Tibial artery (tissue), 4 donors: ENCODE measurements at regions not wholly inside any gene's neighbourhood (a gene's known extent, or its start where the extent isn't known, plus 50 kb on each side); places are given as distances from the start of the nearest gene placed in this dataset.

Source experiments
- DNase-seq, 2 donors: peaks; one replicate each; pipeline ENCODE4 v3.0.0-alpha.2; 2019
- H3K27ac ChIP-seq, 2 donors: fragments of 200-600 bp; sonication (generic) in 1 of 2; 1 replicate in 1 of 2; 2 replicates in 1 of 2; pipeline ENCODE4 v1.5.1; 2018 to 2019; ENCODE audit warnings: mild to moderate bottlenecking in 1 of 2
- H3K27me3 ChIP-seq, 2 donors: fragments of 200-600 bp; sonication (generic) in 1 of 2; one replicate each; pipeline versions ENCODE4 v1.5.1 to v1.6.0; 2016 to 2019
- H3K36me3 ChIP-seq, 3 donors: fragments of 200-600 bp; sonication (generic) in 2 of 3; one replicate each; pipeline ENCODE4 v1.5.1; 2016 to 2019; ENCODE audit warnings: mild to moderate bottlenecking in 2 of 3
- H3K4me1 ChIP-seq, 4 donors: fragments of 200-600 bp; sonication (generic) in 2 of 4; 1 replicate in 3 of 4; 2 replicates in 1 of 4; pipeline ENCODE4 v1.5.1; 2016 to 2019
- H3K4me3 ChIP-seq, 2 donors: fragments of 200-600 bp; sonication (generic) in 1 of 2; 1 replicate in 1 of 2; 2 replicates in 1 of 2; pipeline ENCODE4 v1.5.1; 2018 to 2019; ENCODE audit warnings: mild to moderate bottlenecking in 2 of 2
- H3K9me3 ChIP-seq, 3 donors: fragments of 200-600 bp; sonication (generic) in 1 of 3; one replicate each; pipeline ENCODE4 v1.5.1; 2016 to 2019
- CTCF ChIP-seq, 2 experiments: fragments of 200-600 bp in 1 of 2; fragments of 450-650 bp in 1 of 2; IDR thresholded peaks; one replicate each; pipeline ENCODE4 v1.5.1; 2017 to 2019; ENCODE audit warnings: antibody characterized with exemption in 2 of 2, mild to moderate bottlenecking in 1 of 2, moderate library complexity in 1 of 2
- intact Hi-C: fragments of 100-400 bp; cut with DNase I; formaldehyde crosslinking; loops from one replicate; pipeline ENCODE4 v1.15.0; 2023; ENCODE audit warnings: low total_unique reads

- H3K27ac ChIP-seq = peak overlapping the region; percentile 79 to 92
- H3K36me3 ChIP-seq = no peaks in the 10 kb centered on the region
- H3K4me1 ChIP-seq = peaks cover 0 to 91% (median 80%) of the 10 kb centered on the region in 4 donors
- TF ChIP-seq CTCF (IDR thresholded peaks at IDR 0.05) = no peak
- H3K9me3 ChIP-seq = no peaks in the 10 kb centered on the region
- intact Hi-C loops = loop anchor here (5.0 kb wide), 2 partner anchors 89 to 116 kb away; partner anchors contain the start of gene CEBPB
- no peak overlapping the region for H3K4me3 ChIP-seq
- peak; percentile 96 to 98 for DNase-seq
- H3K27me3 ChIP-seq = no peaks in the 10 kb centered on the region
Measured at GRCh38 chr20:50308513-50309279, 118.1 kb downstream of the CEBPB start.

DNA sequence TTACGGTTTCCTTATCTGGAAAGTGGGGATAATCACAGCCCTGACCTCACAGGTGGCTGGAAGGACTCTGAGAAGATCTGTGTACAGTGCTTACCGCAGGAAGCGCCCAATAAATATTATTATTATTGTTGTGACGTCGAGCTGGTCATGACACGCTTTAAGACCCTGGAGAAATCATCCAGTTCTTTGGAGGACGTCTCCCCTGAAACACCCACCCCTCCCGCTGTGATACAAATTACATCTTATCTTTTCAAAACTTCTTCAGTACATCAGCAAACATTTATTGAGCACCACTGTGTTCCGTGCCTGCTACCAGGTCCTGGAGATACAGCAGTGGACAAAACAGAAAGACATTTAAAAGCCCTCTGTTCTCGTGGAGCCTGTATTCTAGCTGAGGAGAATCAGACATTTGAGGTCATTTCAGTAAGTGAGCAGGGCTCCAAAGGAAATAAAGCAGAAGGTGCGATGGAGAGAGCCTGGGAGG is 118.7 kb downstream of the CEBPB start:
- TF ChIP-seq CTCF (IDR thresholded peaks at IDR 0.05) = no peak
- Histone ChIP-seq H3K4me3 (no peak overlapping the region), H3K4me1 (peaks cover 0 to 88% (median 75%) of the 10 kb centered on the region in 4 donors), H3K9me3 (no peaks in the 10 kb centered on the region), H3K27ac (peak overlapping the region; percentile 79 to 92), H3K27me3 (no peaks in the 10 kb centered on the region), H3K36me3 (no peaks in the 10 kb centered on the region)
- DNase-seq = no peak
- intact Hi-C loops = loop anchor here (5.0 kb wide), 2 partner anchors 88 to 117 kb away; partner anchors contain the start of gene CEBPB

DNA sequence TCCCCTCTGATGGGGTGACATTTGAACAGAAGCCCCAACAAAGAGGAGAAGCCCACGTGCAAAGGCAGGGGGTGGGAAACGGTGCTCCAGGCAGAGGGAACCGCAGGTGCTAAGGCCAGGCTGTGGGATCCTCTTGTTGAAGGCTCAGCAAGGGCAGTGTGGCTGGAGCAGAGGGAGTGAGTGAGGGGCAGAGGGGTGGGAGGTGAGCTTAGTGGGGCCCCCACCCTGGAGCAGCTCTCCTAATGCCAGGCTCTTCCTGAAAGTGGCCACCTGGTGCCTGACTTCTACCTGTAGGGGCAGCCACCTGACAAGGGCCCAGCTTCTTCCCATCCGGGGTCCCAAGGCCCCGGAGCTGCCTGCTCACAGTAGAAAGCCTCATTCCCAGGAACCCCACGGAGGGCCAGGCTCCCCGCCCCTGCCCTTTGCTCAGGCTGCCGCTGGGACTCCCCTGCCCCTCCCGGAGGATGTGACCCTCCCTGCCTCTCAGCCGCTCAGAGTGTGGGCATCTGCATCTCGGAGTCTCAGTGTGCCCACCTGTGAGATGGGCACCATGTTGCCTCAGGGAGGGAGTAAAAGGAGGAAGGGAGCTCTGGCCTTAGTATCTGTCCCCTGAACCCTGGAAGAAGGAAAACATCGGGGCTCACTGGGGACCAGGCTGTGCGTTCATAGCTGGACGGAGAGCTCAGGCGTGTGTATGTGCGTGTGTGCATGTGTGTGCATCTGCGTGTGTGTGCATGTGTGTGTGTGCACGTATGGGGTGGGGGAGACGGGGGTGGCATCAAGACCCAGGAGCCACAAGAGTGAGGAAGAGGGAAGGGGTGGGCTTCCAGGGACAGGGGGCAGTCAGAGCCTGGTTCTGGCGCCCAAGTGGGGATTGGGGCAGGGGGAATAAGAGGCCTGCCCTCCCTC is 119.4 kb downstream of the CEBPB start:
- H3K27me3 ChIP-seq = no peaks in the 10 kb centered on the region
- no peaks in the 10 kb centered on the region for H3K9me3 ChIP-seq
- no peak overlapping the region for H3K4me3 ChIP-seq
- intact Hi-C loops = loop anchor here (5.0 kb wide), 2 partner anchors 87 to 118 kb away; partner anchors contain the start of gene CEBPB
- DNase-seq = no peak
- H3K4me1 ChIP-seq = peaks cover 0 to 81% (median 68%) of the 10 kb centered on the region in 4 donors
- peak overlapping the region; percentile 79 to 92 for H3K27ac ChIP-seq
- H3K36me3 ChIP-seq = no peaks in the 10 kb centered on the region
- no peak for TF ChIP-seq CTCF (IDR thresholded peaks at IDR 0.05)

DNA sequence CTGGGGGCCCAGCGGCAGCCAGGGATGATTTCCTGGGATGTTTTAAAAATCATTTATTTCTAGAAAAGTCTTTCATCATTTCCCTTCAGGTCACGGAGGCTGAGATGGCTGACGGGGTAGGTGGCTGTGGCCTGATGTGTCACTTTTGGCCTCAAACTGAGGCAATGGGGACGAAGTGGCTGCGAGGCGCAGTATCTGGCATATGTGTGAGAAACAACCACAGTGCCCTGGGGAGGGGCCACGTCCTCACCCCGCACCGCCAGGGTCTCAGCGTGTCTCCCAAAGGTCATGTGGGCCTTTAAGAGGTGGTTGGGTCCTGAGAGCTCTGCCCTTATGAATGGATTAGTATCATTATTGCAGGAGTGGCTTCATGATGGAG is 120.0 kb downstream of the CEBPB start:
- Histone ChIP-seq H3K4me1 (peaks cover 0 to 81% (median 64%) of the 10 kb centered on the region in 4 donors), H3K36me3 (no peaks in the 10 kb centered on the region), H3K4me3 (no peak overlapping the region), H3K27me3 (no peaks in the 10 kb centered on the region), H3K27ac (peak overlapping the region; percentile 79), H3K9me3 (no peaks in the 10 kb centered on the region)
- no peak for TF ChIP-seq CTCF (IDR thresholded peaks at IDR 0.05)
- intact Hi-C loops = no loop called here
- DNase-seq = no peak

DNA sequence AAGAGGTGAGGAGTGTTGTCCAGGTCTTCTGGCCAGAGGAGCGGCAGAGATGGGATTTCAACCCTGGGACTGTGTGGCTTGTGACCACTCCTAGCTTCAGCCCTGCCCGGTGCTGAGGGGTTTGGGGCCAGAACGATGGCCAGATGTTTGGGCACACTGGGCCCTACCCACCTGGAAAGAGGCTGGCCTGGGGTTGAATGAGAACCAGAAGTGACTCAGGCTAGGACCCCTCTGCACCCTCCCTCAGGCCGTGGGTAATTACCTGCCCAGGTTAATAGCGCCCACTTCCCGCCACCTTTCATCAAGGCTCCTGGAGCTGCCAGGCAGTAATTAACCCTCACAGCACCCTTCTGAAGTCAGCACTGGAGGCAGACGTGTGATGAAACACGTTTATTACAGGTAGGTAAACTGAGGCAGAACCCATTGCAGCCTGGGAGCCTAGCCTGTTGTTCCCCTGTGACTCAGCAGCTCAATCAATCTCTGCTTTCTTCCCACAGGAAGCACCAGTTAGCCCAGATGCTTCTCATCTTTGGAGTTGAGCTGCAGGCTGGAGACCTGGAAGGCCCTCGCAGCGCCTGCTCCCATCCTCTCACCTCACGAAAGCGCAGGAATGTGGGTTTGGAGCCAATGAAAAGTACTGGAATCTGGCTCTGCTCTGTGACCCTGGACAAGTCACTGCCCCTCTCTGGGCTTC is 120.8 kb downstream of the CEBPB start:
- Histone ChIP-seq H3K9me3 (no peaks in the 10 kb centered on the region), H3K36me3 (no peaks in the 10 kb centered on the region), H3K4me1 (peaks cover 0 to 79% (median 61%) of the 10 kb centered on the region in 4 donors), H3K27me3 (no peaks in the 10 kb centered on the region), H3K4me3 (no peak overlapping the region), H3K27ac (peak overlapping the region; percentile 79)
- DNase-seq = peak in 1 of 2 donors; percentile 48
- intact Hi-C loops = no loop called here
- no peak for TF ChIP-seq CTCF (IDR thresholded peaks at IDR 0.05)
